GM19328 (cell line): ENCODE measurements at regions not wholly inside any gene's neighbourhood (a gene's known extent, or its start where the extent isn't known, plus 50 kb on each side); places are given as distances from the start of the nearest gene placed in this dataset.

Experiments used
- ATAC-seq: cut with Tn5 transposase; IDR thresholded peaks from one replicate; pipeline ENCODE4 v1.9.1; 2021; ENCODE audit warnings: mild to moderate bottlenecking, moderate library complexity; ENCODE audit not compliant: unreplicated experiment

- ATAC-seq = no peak
These were observed 531.9 kb downstream of the QKI start for GRCh38 chr6:163946437-163946836.

GRCh38 chr6:163945808-163946207 is 531.3 kb downstream of the QKI start:
- no peak for ATAC-seq

GRCh38 chr6:163944897-163945296 is 530.4 kb downstream of the QKI start:
- no peak for ATAC-seq

GRCh38 chr6:163943607-163944385 is 529.3 kb downstream of the QKI start:
- no peak for ATAC-seq

- no peak for ATAC-seq
These were observed 528.3 kb downstream of the QKI start for GRCh38 chr6:163942790-163943189.

- no peak for ATAC-seq
These were observed 527.1 kb downstream of the QKI start for GRCh38 chr6:163941624-163941976.

- ATAC-seq = no peak
These were observed 526.4 kb downstream of the QKI start for GRCh38 chr6:163940705-163941623.

- ATAC-seq = no peak
These were observed 522.6 kb downstream of the QKI start for GRCh38 chr6:163937071-163937470.

- ATAC-seq = no peak
These were observed 520.7 kb downstream of the QKI start for GRCh38 chr6:163935158-163935762.

- no peak for ATAC-seq
These were observed 515.5 kb downstream of the QKI start for GRCh38 chr6:163930012-163930411.

- ATAC-seq = no peak
These were observed 515.0 kb downstream of the QKI start for GRCh38 chr6:163929538-163929937.

- ATAC-seq = no peak
These were observed 512.1 kb downstream of the QKI start for GRCh38 chr6:163926642-163927041.

GRCh38 chr6:163925839-163926238 is 511.3 kb downstream of the QKI start:
- no peak for ATAC-seq

GRCh38 chr6:163923658-163924411 is 509.3 kb downstream of the QKI start:
- ATAC-seq = no peak

GRCh38 chr6:163922562-163922961 is 508.0 kb downstream of the QKI start:
- no peak for ATAC-seq

GRCh38 chr6:163919652-163920051 is 505.1 kb downstream of the QKI start:
- no peak for ATAC-seq

GRCh38 chr6:163916315-163917081 is 502.0 kb downstream of the QKI start:
- ATAC-seq = no peak

GRCh38 chr6:163915131-163915530 is 500.6 kb downstream of the QKI start:
- no peak for ATAC-seq

- no peak for ATAC-seq
These were observed 498.5 kb downstream of the QKI start for GRCh38 chr6:163913045-163913444.

GRCh38 chr6:163906006-163906710 is 491.6 kb downstream of the QKI start:
- ATAC-seq = no peak
